HG02798 (cell line): ENCODE measurements at regions not wholly inside any gene's neighbourhood (a gene's known extent, or its start where the extent isn't known, plus 50 kb on each side); places are given as distances from the start of the nearest gene placed in this dataset.

Experiments
- ATAC-seq: cut with Tn5 transposase; IDR thresholded peaks from one replicate; pipeline ENCODE4 v1.9.1; 2021; ENCODE audit warnings: mild to moderate bottlenecking; ENCODE audit not compliant: unreplicated experiment, poor library complexity

- no peak for ATAC-seq
Observed at GRCh38 chr4:137106287-137106686, 426.0 kb downstream of the PCDH18 start.

- no peak for ATAC-seq
Observed at GRCh38 chr4:137090951-137091350, 441.3 kb downstream of the PCDH18 start.

- no peak for ATAC-seq
Observed at GRCh38 chr4:137083571-137084135, 448.6 kb downstream of the PCDH18 start.

GRCh38 chr4:137082061-137082460 is 450.2 kb downstream of the PCDH18 start:
- no peak for ATAC-seq

GRCh38 chr4:137076908-137077307 is 455.4 kb downstream of the PCDH18 start:
- ATAC-seq = no peak

GRCh38 chr4:137075586-137075985 is 456.7 kb downstream of the PCDH18 start:
- ATAC-seq = no peak

- ATAC-seq = no peak
Observed at GRCh38 chr4:137070614-137071013, 461.7 kb downstream of the PCDH18 start.

GRCh38 chr4:137069473-137069872 is 462.8 kb downstream of the PCDH18 start:
- no peak for ATAC-seq

- ATAC-seq = no peak
Observed at GRCh38 chr4:137067735-137068134, 464.6 kb downstream of the PCDH18 start.

- no peak for ATAC-seq
Observed at GRCh38 chr4:137065311-137065710, 467.0 kb downstream of the PCDH18 start.

GRCh38 chr4:137063961-137064360 is 468.3 kb downstream of the PCDH18 start:
- no peak for ATAC-seq

GRCh38 chr4:137043184-137043583 is 489.1 kb downstream of the PCDH18 start:
- ATAC-seq = no peak

GRCh38 chr4:137039370-137039769 is 492.9 kb downstream of the PCDH18 start:
- ATAC-seq = no peak

- ATAC-seq = no peak
Observed at GRCh38 chr4:137032222-137032621, 500.1 kb downstream of the PCDH18 start.

- ATAC-seq = no peak
Observed at GRCh38 chr4:137029026-137029425, 503.3 kb downstream of the PCDH18 start.

GRCh38 chr4:137025484-137026059 is 506.7 kb downstream of the PCDH18 start:
- no peak for ATAC-seq

GRCh38 chr4:137015426-137016409 is 516.6 kb downstream of the PCDH18 start:
- no peak for ATAC-seq

- no peak for ATAC-seq
Observed at GRCh38 chr4:137000432-137000831, 531.9 kb downstream of the PCDH18 start.

GRCh38 chr4:136992032-136992431 is 540.3 kb downstream of the PCDH18 start:
- no peak for ATAC-seq

GRCh38 chr4:136985683-136986082 is 546.6 kb downstream of the PCDH18 start:
- no peak for ATAC-seq

GRCh38 chr4:136967069-136967468 is 565.2 kb downstream of the PCDH18 start:
- no peak for ATAC-seq
